ENCODE measurements at regions not wholly inside any gene's neighbourhood (a gene's known extent, or its start where the extent isn't known, plus 50 kb on each side); places are given as distances from the start of the nearest gene placed in this dataset.

DNA sequence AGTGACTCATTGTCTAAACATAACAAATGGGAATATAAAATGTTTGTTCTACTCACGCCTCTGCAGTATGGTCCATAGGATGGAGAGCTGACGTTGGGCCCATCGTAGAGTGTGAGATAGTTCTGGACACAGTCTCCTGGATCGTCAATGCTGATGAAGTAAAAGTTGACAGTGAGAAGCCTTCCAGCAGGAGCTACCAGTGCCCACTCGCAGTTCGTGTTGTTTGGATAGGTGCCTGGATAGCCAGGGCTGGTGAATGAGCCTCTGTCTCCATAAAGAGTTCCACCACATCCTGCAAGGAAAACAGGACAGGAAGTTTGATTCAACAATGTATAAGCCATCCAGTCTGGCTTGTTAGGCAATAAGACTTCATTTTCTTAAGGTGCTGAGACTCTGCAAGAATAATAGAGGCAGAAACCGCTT, 79.6 kb downstream of the OR13A1 start:
- no peak for TF ChIP-seq CTCF (IDR thresholded peaks at IDR 0.05; ENCODE audit: poor library complexity)
- no peak for TF ChIP-seq EZH2 (IDR thresholded peaks at IDR 0.05; ENCODE audit: borderline replicate concordance)
- TF ChIP-seq EZH2phosphoT487 (IDR thresholded peaks at IDR 0.05; ENCODE audit: low read depth, severe bottlenecking, unreplicated experiment) = no peak

Data from hepatocyte (in vitro differentiated cells).